ENCODE measurements at regions not wholly inside any gene's neighbourhood (a gene's known extent, or its start where the extent isn't known, plus 50 kb on each side); places are given as distances from the start of the nearest gene placed in this dataset.
"Not testable (repeated sequence)": the region's sequence is repeated elsewhere in the genome, so short reads cannot be mapped to it uniquely, and the experiment has no call there.

- DNase-seq: no peak
Observed at GRCh38 chr10:28996345-28996744, 292.5 kb upstream of the LYZL1 start.

- no peak for DNase-seq
Observed at GRCh38 chr10:28996947-28997551, 291.8 kb upstream of the LYZL1 start.

- no peak for DNase-seq
Observed at GRCh38 chr10:28997734-28998133, 291.1 kb upstream of the LYZL1 start.

- DNase-seq: no peak
Observed at GRCh38 chr10:29001801-29002200, 287.1 kb upstream of the LYZL1 start.

GRCh38 chr10:29003014-29003413 lies 285.9 kb upstream of the LYZL1 start:
- not testable (repeated sequence) for DNase-seq

GRCh38 chr10:29005988-29006387 lies 282.9 kb upstream of the LYZL1 start:
- no peak for DNase-seq

- DNase-seq: no peak
Observed at GRCh38 chr10:29007370-29007747, 281.5 kb upstream of the LYZL1 start.

- no peak for DNase-seq
Observed at GRCh38 chr10:29007748-29008610, 280.9 kb upstream of the LYZL1 start.

- no peak for DNase-seq
Observed at GRCh38 chr10:29009464-29009863, 279.4 kb upstream of the LYZL1 start.

GRCh38 chr10:29011516-29011915 lies 277.4 kb upstream of the LYZL1 start:
- no peak for DNase-seq

- DNase-seq: no peak
Observed at GRCh38 chr10:29012926-29013554, 275.8 kb upstream of the LYZL1 start.

- no peak for DNase-seq
Observed at GRCh38 chr10:29021591-29021990, 267.3 kb upstream of the LYZL1 start.

- DNase-seq: no peak
Observed at GRCh38 chr10:29022513-29022912, 266.4 kb upstream of the LYZL1 start.

GRCh38 chr10:29023678-29024077 lies 265.2 kb upstream of the LYZL1 start:
- DNase-seq: no peak

- no peak for DNase-seq
Observed at GRCh38 chr10:29026065-29026797, 262.6 kb upstream of the LYZL1 start.

- DNase-seq: no peak
Observed at GRCh38 chr10:29026802-29027580, 261.9 kb upstream of the LYZL1 start.

GRCh38 chr10:29028486-29028885 lies 260.4 kb upstream of the LYZL1 start:
- no peak for DNase-seq

- DNase-seq: no peak
Observed at GRCh38 chr10:29030900-29031299, 258.0 kb upstream of the LYZL1 start.

- no peak for DNase-seq
Observed at GRCh38 chr10:29032169-29032568, 256.7 kb upstream of the LYZL1 start.

- DNase-seq: no peak
Observed at GRCh38 chr10:29033311-29033940, 255.4 kb upstream of the LYZL1 start.

GRCh38 chr10:29034592-29034991 lies 254.3 kb upstream of the LYZL1 start:
- DNase-seq: no peak

- DNase-seq: no peak
Observed at GRCh38 chr10:29035721-29036120, 253.1 kb upstream of the LYZL1 start.

Measured in MV-4-11 (cell line).